Heart left ventricle (tissue), 16 donors: ENCODE measurements at regions not wholly inside any gene's neighbourhood (a gene's known extent, or its start where the extent isn't known, plus 50 kb on each side); places are given as distances from the start of the nearest gene placed in this dataset.
A peak's percentile ranks its signal among the peaks of the same experiment; 100 is the strongest.

Experiments used
- ATAC-seq, 4 donors: fragments of 200-7000 bp; cut with Tn5 transposase; one replicate each; pipeline ENCODE4 v1.9.1; 2020 to 2022; ENCODE audit warnings: moderate library complexity in 4 of 4, mild to moderate bottlenecking in 3 of 4, moderate number of reproducible peaks in 1 of 4
- DNase-seq, 5 donors: peaks; one replicate each; pipeline ENCODE4 v3.0.0-alpha.2; 2020
- H3K27ac ChIP-seq, 12 donors: fragments of 200-600 bp; sonication (generic) in 4 of 12; one replicate each; pipeline versions ENCODE4 v1.5.0 to v1.8.0; 2016 to 2022; ENCODE audit warnings: mild to moderate bottlenecking in 2 of 12
- H3K27me3 ChIP-seq, 9 donors: fragments of 200-600 bp; sonication (generic) in 2 of 9; one replicate each; pipeline versions ENCODE4 v1.5.1 to v1.8.0; 2016 to 2022; ENCODE audit warnings: mild to moderate bottlenecking in 3 of 9
- H3K36me3 ChIP-seq, 9 donors: fragments of 200-600 bp; sonication (generic) in 2 of 9; one replicate each; pipeline versions ENCODE4 v1.5.0 to v1.8.0; 2018 to 2022; ENCODE audit warnings: mild to moderate bottlenecking in 2 of 9
- H3K4me1 ChIP-seq, 12 donors: fragments of 200-600 bp; sonication (generic) in 4 of 12; one replicate each; pipeline versions ENCODE4 v1.5.0 to v1.8.0; 2016 to 2022; ENCODE audit warnings: mild to moderate bottlenecking in 3 of 12
- H3K4me3 ChIP-seq, 12 donors: fragments of 200-600 bp; sonication (generic) in 4 of 12; one replicate each; pipeline versions ENCODE4 v1.5.0 to v1.8.0; 2017 to 2022; ENCODE audit warnings: mild to moderate bottlenecking in 9 of 12, moderate library complexity in 4 of 12
- H3K9me3 ChIP-seq, 12 donors: fragments of 200-600 bp; sonication (generic) in 4 of 12; one replicate each; pipeline versions ENCODE4 v1.5.0 to v1.8.0; 2016 to 2022; ENCODE audit warnings: mild to moderate bottlenecking in 1 of 12
- CTCF ChIP-seq, 12 donors: fragments of 200-600 bp; sonication (generic) in 4 of 12; IDR thresholded peaks; one replicate each; pipeline versions ENCODE4 v1.5.0 to v1.8.0; 2018 to 2022; ENCODE audit warnings: antibody characterized with exemption in 12 of 12, mild to moderate bottlenecking in 5 of 12
- POLR2A ChIP-seq, 2 donors: fragments of 450-650 bp; IDR thresholded peaks; one replicate each; pipeline ENCODE4 v1.6.1; 2017; ENCODE audit warnings: antibody characterized with exemption in 2 of 2, mild to moderate bottlenecking in 2 of 2, moderate library complexity in 2 of 2
- WGBS, 4 donors: extraction: QIAGEN DNeasy Blood & Tissue Kit in 2 of 4; methylation state at CpG; one replicate each; pipeline versions ENCODE4 v1.1.5 to v1.1.7; 2013 to 2018; 5-methylcytosine and 5-hydroxymethylcytosine counted together
- intact Hi-C, 10 donors: fragments of 100-400 bp; cut with DNase I; formaldehyde crosslinking; loops; one replicate each; pipeline versions ENCODE4 v1.11.1 to v1.14.2; 2022
- donor health status: ischemic (EF 13 %, LVEDD 7.1; RV severe dilation, severe dysfunction).
- donor health status: healthy with polysubstance abuse.
- donor health status: DM: no; HTN: yes; CAD: no.
- donor health status: DM: no; HTN: no; CAD: no.
- donor health status: ischemic (EF 25% LVEDD 6.9; RV normal size, moderate dysfunction).
- donor health status: ischemic (EF 25% LVEDD 5.7; RV mildly dilated, moderate dysfunction).
- donor health status: healthy.
- donor health status: DM: yes; HTN: yes; CAD: no.
- donor health status: ischemic (EF 35%, LVEDD 5.7; RV mildly dilated, moderate dysfunction).
- donor health status: nonischemic (EF 11% LVEDD 7.7; RV severe dilation, severe dysfunction).
- donor health status: DM: yes; HTN: yes; CAD: no.
- donor health status: PGD.
- donor health status: ischemic (EF 29% LVEDD 5.4; RV normal size, mild dysfunction).
- donor health status: nonischemic (EF 23%, LVEDD 6.1; RV moderate dilation, normal function).

- H3K4me3 ChIP-seq = no peak overlapping the region
- no peaks in the 10 kb centered on the region for H3K4me1 ChIP-seq
- no peaks in the 10 kb centered on the region for H3K27me3 ChIP-seq
- WGBS, 4 donors = 74 to 82% (median 81%) methylated on average over 5 of the region's 5 CpGs
- TF ChIP-seq CTCF (IDR thresholded peaks at IDR 0.05) = no peak
- no peak for TF ChIP-seq POLR2A (IDR thresholded peaks at IDR 0.05)
- DNase-seq (no peak), ATAC-seq (no peak)
- peaks cover 0 to 8% (median 0%) of the 10 kb centered on the region in 12 donors for H3K9me3 ChIP-seq
- H3K27ac ChIP-seq = no peak overlapping the region
- intact Hi-C loops = no loop called here
- H3K36me3 ChIP-seq = no peaks in the 10 kb centered on the region
These were observed 731.1 kb upstream of the SLC8A1 start for GRCh38 chr2:41182961-41183360.

DNA sequence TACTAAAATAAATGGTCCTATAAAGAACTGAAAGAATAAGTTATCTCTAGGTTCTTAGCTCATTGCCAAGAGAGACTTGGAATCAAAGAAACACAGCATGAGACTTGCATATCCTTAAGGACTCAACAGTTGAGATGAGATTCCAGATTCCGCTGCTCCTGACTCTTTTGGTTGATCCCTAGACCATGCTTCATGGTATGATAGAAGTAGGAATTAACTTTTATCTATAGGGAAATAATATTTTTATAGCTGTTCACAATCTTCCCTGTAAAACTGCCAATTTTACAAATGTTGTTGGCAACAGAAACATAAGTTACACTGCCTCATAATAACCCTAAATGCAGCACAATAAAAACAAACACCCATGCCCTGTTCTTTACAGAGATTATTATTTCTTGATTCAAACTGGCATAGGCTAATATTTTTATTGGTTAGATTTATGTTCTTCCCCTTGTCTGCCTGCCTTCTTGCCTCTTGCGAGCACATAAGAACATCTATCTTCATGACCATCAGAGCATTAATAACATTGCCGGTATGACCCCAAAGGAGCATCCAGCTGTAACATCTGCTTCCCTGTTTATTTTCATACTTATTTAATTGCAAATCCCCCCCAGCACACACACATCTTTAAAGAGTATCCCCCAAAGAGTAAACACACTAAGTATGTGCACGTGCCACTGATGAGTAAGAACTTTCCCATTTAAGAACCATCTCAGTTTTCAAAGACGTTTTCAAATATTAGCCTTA is 735.7 kb upstream of the SLC8A1 start:
- ATAC-seq (no peak), DNase-seq (no peak)
- no peaks in the 10 kb centered on the region for H3K4me1 ChIP-seq
- no peak overlapping the region for H3K27ac ChIP-seq
- 63 to 75% (median 72%) methylated on average over 5 of the region's 5 CpGs for WGBS, 4 donors
- H3K36me3 ChIP-seq = no peaks in the 10 kb centered on the region
- no peak overlapping the region for H3K4me3 ChIP-seq
- intact Hi-C loops = no loop called here
- TF ChIP-seq POLR2A (IDR thresholded peaks at IDR 0.05) (no peak), CTCF (IDR thresholded peaks at IDR 0.05) (no peak)
- no peaks in the 10 kb centered on the region for H3K27me3 ChIP-seq
- H3K9me3 ChIP-seq = no peaks in the 10 kb centered on the region

DNA sequence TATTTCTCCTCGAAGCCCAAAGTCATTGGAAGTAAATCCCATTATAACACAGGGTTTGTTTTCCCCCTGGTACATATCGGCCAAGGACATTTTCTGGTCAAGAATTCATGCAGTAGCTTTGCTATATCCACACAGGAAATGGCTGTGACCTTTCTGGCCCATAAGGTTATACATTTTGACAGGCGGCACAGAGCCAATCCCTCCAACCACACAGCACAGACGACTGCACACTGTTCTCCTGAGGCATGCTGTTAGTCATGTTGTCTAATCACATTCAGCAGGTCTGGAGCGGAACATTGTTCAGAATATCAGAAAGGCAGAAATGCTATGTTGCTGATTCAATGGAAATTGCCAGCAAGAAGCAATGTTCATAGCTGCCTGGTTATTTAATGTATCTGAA is 742.3 kb upstream of the SLC8A1 start:
- intact Hi-C loops = no loop called here
- DNase-seq = peak; percentile 25 to 57 (median 34)
- Histone ChIP-seq H3K4me1 (peaks cover 0 to 12% (median 0%) of the 10 kb centered on the region in 12 donors), H3K36me3 (no peaks in the 10 kb centered on the region), H3K4me3 (no peak overlapping the region), H3K27ac (no peak overlapping the region), H3K9me3 (no peaks in the 10 kb centered on the region), H3K27me3 (no peaks in the 10 kb centered on the region)
- ATAC-seq = peak; percentile 52 to 84 (median 76)
- TF ChIP-seq CTCF (IDR thresholded peaks at IDR 0.05) (no peak), POLR2A (IDR thresholded peaks at IDR 0.05) (no peak)
- 27 to 38% (median 35%) methylated on average over 5 of the region's 5 CpGs for WGBS, 4 donors

DNA sequence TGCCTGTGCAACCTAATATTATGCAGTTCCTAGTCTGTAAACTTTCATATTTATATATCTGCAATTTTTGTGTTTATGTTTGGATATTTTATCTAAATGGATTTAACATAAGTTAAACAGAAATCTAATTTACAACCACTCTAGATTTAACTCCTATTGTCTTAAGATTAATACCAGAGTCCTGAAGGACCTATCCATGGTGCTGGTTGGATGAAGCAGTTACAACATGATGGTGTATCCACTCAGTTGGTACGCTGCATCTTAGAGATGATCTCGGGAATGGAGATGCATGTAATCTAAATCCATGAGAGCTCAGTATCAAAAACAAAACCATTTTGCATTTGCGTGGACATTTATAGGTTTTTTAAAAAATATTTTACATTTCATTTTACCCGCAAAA is 745.9 kb upstream of the SLC8A1 start:
- 76 to 85% (median 80%) methylated on average over 4 of the region's 4 CpGs for WGBS, 4 donors
- no peaks in the 10 kb centered on the region for H3K27me3 ChIP-seq
- H3K4me1 ChIP-seq = peaks cover 0 to 12% (median 0%) of the 10 kb centered on the region in 12 donors
- no peaks in the 10 kb centered on the region for H3K36me3 ChIP-seq
- intact Hi-C loops = no loop called here
- no peak overlapping the region for H3K27ac ChIP-seq
- DNase-seq (no peak), ATAC-seq (no peak)
- TF ChIP-seq POLR2A (IDR thresholded peaks at IDR 0.05) = no peak
- no peak for TF ChIP-seq CTCF (IDR thresholded peaks at IDR 0.05)
- no peak overlapping the region for H3K4me3 ChIP-seq
- H3K9me3 ChIP-seq = no peaks in the 10 kb centered on the region
